HEK293T (cell line): ENCODE measurements at regions not wholly inside any gene's neighbourhood (a gene's known extent, or its start where the extent isn't known, plus 50 kb on each side); places are given as distances from the start of the nearest gene placed in this dataset.

Experiments used
- BHLHE40 ChIP-seq: fragments of 450-650 bp; IDR thresholded peaks from 2 replicates; pipeline ENCODE4 v1.6.1; 2016; ENCODE audit warnings: mild to moderate bottlenecking, moderate library complexity, borderline replicate concordance
- CTBP1 ChIP-seq: fragments of 450-650 bp; IDR thresholded peaks from 2 replicates; pipeline ENCODE4 v1.6.1; 2016; ENCODE audit warnings: borderline replicate concordance
- FOXA1 ChIP-seq: fragments of 450-650 bp; IDR thresholded peaks from 2 replicates; pipeline ENCODE4 v1.6.1; 2016; ENCODE audit warnings: mild to moderate bottlenecking
- FOXK2 ChIP-seq: fragments of 450-650 bp; IDR thresholded peaks from 2 replicates; pipeline ENCODE4 v1.6.1; 2016; ENCODE audit warnings: mild to moderate bottlenecking
- L3MBTL2 ChIP-seq: fragments of 450-650 bp; conservative IDR thresholded peaks from 2 replicates; pipeline ENCODE4 v1.6.1; 2016; ENCODE audit warnings: mild to moderate bottlenecking
- SP1 ChIP-seq: fragments of 450-650 bp; IDR thresholded peaks from 2 replicates; pipeline ENCODE4 v1.6.1; 2017
- SUZ12 ChIP-seq: fragments of 450-650 bp; IDR thresholded peaks from 2 replicates; pipeline ENCODE4 v1.6.1; 2016; ENCODE audit warnings: mild to moderate bottlenecking

DNA sequence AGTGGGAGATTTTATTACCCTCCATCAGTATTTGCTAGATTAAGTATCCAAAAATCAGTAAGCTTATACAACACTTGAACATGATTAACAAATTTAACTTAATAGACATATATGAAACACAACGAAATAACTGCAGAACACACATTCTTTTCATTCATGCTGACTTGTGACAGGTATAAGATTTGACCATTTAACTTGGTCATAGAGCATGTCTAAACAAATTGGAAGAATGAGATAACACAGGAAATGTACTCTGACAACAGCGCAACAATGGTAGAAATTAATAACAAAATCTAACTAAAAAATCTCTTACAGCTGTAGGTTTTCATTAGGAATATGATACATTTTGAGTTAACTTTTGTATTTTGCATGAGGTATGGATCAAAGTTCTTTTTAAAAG is 62.4 kb upstream of the TTLL7 start:
- TF ChIP-seq L3MBTL2 (no peak), SP1 (no peak), CTBP1 (no peak), SUZ12 (no peak), FOXA1 (no peak), FOXK2 (no peak), BHLHE40 (no peak)
